H1 (cell line): ENCODE measurements at regions not wholly inside any gene's neighbourhood (a gene's known extent, or its start where the extent isn't known, plus 50 kb on each side); places are given as distances from the start of the nearest gene placed in this dataset.

Experiments
- CTBP2 ChIP-seq: IDR thresholded peaks from 2 replicates; pipeline ENCODE4 v1.7.0; 2011; ENCODE audit warnings: borderline replicate concordance, mild to moderate bottlenecking, moderate library complexity, mixed read lengths, low read length; ENCODE audit not compliant: insufficient read depth, insufficient read length
- CTCF ChIP-seq, 3 experiments: IDR thresholded peaks; 1 replicate in 2 of 3; 2 replicates in 1 of 3; pipeline versions ENCODE4 v1.5.1 to v1.6.1; 2011; ENCODE audit warnings: low read length in 3 of 3, mild to moderate bottlenecking in 3 of 3, inconsistent platforms in 2 of 3, low read depth in 1 of 3, moderate library complexity in 1 of 3; ENCODE audit not compliant: insufficient read depth in 1 of 3; ENCODE audit errors: control extremely low read depth in 1 of 3
- EP300 ChIP-seq, 2 experiments: IDR thresholded peaks; 1 replicate in 1 of 2; 2 replicates in 1 of 2; pipeline ENCODE4 v1.6.1; 2011 to 2012; ENCODE audit warnings: low read depth in 2 of 2, low read length in 2 of 2, mild to moderate bottlenecking in 2 of 2, borderline replicate concordance in 1 of 2, inconsistent platforms in 1 of 2, moderate library complexity in 1 of 2
- EZH2 ChIP-seq: fragments of 200-600 bp; sonication (generic); IDR thresholded peaks from 2 replicates; pipeline ENCODE4 v1.7.1; 2012; ENCODE audit warnings: low read depth, mild to moderate bottlenecking, moderate library complexity, low read length, inconsistent platforms; ENCODE audit not compliant: severe bottlenecking
- HDAC2 ChIP-seq, 2 experiments: fragments of 300-600 bp in 1 of 2; sonication (generic) in 1 of 2; IDR thresholded peaks; 2 replicates each; pipeline ENCODE4 v1.6.1; 2011 to 2012; ENCODE audit warnings: low read depth in 2 of 2, low read length in 2 of 2, mild to moderate bottlenecking in 2 of 2, moderate library complexity in 2 of 2, borderline replicate concordance in 1 of 2, inconsistent platforms in 1 of 2
- POLR2A ChIP-seq, 2 experiments: IDR thresholded peaks; 1 replicate in 1 of 2; 2 replicates in 1 of 2; pipeline ENCODE4 v1.6.1; 2011; ENCODE audit warnings: low read depth in 2 of 2, low read length in 2 of 2, mild to moderate bottlenecking in 2 of 2; ENCODE audit errors: control extremely low read depth in 1 of 2
- TAF1 ChIP-seq: IDR thresholded peaks from 2 replicates; pipeline ENCODE4 v1.6.1; 2011; ENCODE audit warnings: mild to moderate bottlenecking, low read depth, low read length

GRCh38 chr14:49405291-49405690 lies 180.9 kb downstream of the RPS29 start:
- TF ChIP-seq CTCF (IDR thresholded peaks at IDR 0.05; ENCODE audit: control extremely low read depth in 1 of 3, insufficient read depth in 1 of 3, low read depth in 1 of 3, low read length in 3 of 3) (no peak), EP300 (IDR thresholded peaks at IDR 0.05; ENCODE audit: borderline replicate concordance in 1 of 2, low read depth in 2 of 2, low read length in 2 of 2) (no peak), TAF1 (no peak), POLR2A (IDR thresholded peaks at IDR 0.05; ENCODE audit: control extremely low read depth in 1 of 2, low read depth in 2 of 2, low read length in 2 of 2) (no peak), EZH2 (no peak), HDAC2 (IDR thresholded peaks at IDR 0.05; ENCODE audit: borderline replicate concordance in 1 of 2, low read depth in 2 of 2, low read length in 2 of 2) (no peak), CTBP2 (no peak)
